A673 (cell line): ENCODE measurements at regions not wholly inside any gene's neighbourhood (a gene's known extent, or its start where the extent isn't known, plus 50 kb on each side); places are given as distances from the start of the nearest gene placed in this dataset.

Source experiments
- BruUV-seq: library from RNA; stranded (reverse); fragments of 400-500 nt; replicated peaks from 2 replicates; lab custom pipeline; 2021; lab: Mats Ljungman, UMichigan
- CTCF ChIA-PET: fragments of 300-600 bp; sonication (Branson Sonifier 250); formaldehyde crosslinking; loops from one replicate; lab custom pipeline; 2022; ENCODE audit warnings: antibody characterized with exemption; lab: Charles Lee
- POLR2A ChIA-PET: fragments of 300-600 bp; sonication (Branson Sonifier 250); formaldehyde crosslinking; loops from one replicate; lab custom pipeline; 2022; ENCODE audit warnings: antibody characterized with exemption; ENCODE audit not compliant: low non-redundant PET; lab: Charles Lee
- DNase-seq: peaks from one replicate; pipeline ENCODE4 v3.0.0-alpha.2; 2015; ENCODE audit warnings: low spot score
- H3K27ac ChIP-seq: fragments of 200-600 bp; sonication (generic); 2 replicates; pipeline ENCODE4 v1.5.1; 2016; ENCODE audit warnings: mixed run types, low read depth, mild to moderate bottlenecking, mixed read lengths, antibody characterized with exemption, low read length; ENCODE audit not compliant: poor library complexity, severe bottlenecking
- H3K27me3 ChIP-seq: fragments of 200-600 bp; sonication (generic); replicated peaks from 2 replicates; pipeline ENCODE4 v1.6.1; 2017; ENCODE audit warnings: mixed run types, low read depth, mild to moderate bottlenecking, mixed read lengths, antibody characterized with exemption, low read length; ENCODE audit not compliant: insufficient read depth, poor library complexity
- H3K36me3 ChIP-seq: fragments of 200-600 bp; sonication (generic); 2 replicates; pipeline ENCODE4 v1.6.1; 2016; ENCODE audit warnings: mixed run types, mild to moderate bottlenecking, mixed read lengths, antibody characterized with exemption, low read length; ENCODE audit not compliant: insufficient read depth, poor library complexity, severe bottlenecking
- H3K4me1 ChIP-seq: fragments of 200-600 bp; sonication (generic); 2 replicates; pipeline ENCODE4 v1.6.1; 2017; ENCODE audit warnings: mixed run types, mild to moderate bottlenecking, mixed read lengths, antibody characterized with exemption, low read length; ENCODE audit not compliant: insufficient read depth, poor library complexity, severe bottlenecking
- H3K4me3 ChIP-seq: fragments of 200-600 bp; sonication (generic); 2 replicates; pipeline ENCODE4 v1.5.1; 2016; ENCODE audit warnings: low read depth, mixed run types, mild to moderate bottlenecking, mixed read lengths, low read length; ENCODE audit not compliant: poor library complexity, severe bottlenecking
- H3K9me3 ChIP-seq: fragments of 200-600 bp; sonication (generic); 2 replicates; pipeline ENCODE4 v1.6.1; 2016; ENCODE audit warnings: mixed run types, low read depth, mild to moderate bottlenecking, mixed read lengths, antibody characterized with exemption, low read length; ENCODE audit not compliant: poor library complexity, severe bottlenecking
- EZH2 ChIP-seq: fragments of 200-600 bp; sonication (generic); IDR thresholded peaks from 2 replicates; pipeline ENCODE4 v1.6.1; 2017; ENCODE audit warnings: borderline replicate concordance, low read depth, mild to moderate bottlenecking, mixed read lengths, antibody characterized with exemption, low read length; ENCODE audit not compliant: poor library complexity, severe bottlenecking
- intact Hi-C: fragments of 100-400 bp; cut with micrococcal nuclease; formaldehyde crosslinking; loops from one replicate; pipeline ENCODE4 v1.10.0; 2022; ENCODE audit not compliant: unreplicated experiment
- TF ChIP-seq, protein P1 (sequence below): fragments of 300-800, 200-600 bp; sonication (generic); conservative IDR thresholded peaks from 2 replicates; pipeline ENCODE4 v1.5.1; 2017; ENCODE audit warnings: low read depth, mild to moderate bottlenecking, antibody characterized with exemption, low read length, moderate library complexity, mixed read lengths

DNA sequence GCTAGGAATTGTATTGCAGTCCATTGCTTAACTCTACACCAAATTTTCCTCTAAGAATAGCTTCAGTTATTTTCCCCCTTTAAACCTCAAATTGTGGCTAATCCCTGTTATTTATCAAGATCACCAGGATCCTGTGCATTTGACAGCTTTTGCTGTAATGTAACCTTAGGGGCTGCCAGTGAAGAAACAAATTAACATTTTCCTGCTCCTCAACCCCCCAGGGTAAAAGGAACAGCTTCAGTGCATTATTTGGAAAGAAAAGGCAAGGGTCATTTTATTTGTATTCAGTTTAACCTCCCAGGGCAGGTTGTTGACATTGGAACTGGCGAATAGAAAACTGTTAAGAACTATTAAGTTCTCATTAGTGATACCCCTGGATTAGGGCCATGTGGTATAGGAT is 57.0 kb downstream of the PCDH20 start:
- Histone ChIP-seq H3K27me3 (no peaks in the 10 kb centered on the region), H3K9me3 (no peaks in the 10 kb centered on the region), H3K27ac (no peak overlapping the region), H3K4me3 (no peak overlapping the region), H3K36me3 (no peaks in the 10 kb centered on the region), H3K4me1 (no peaks in the 10 kb centered on the region)
- BruUV-seq, result no TSS peak
- TF ChIP-seq, protein P1, sequence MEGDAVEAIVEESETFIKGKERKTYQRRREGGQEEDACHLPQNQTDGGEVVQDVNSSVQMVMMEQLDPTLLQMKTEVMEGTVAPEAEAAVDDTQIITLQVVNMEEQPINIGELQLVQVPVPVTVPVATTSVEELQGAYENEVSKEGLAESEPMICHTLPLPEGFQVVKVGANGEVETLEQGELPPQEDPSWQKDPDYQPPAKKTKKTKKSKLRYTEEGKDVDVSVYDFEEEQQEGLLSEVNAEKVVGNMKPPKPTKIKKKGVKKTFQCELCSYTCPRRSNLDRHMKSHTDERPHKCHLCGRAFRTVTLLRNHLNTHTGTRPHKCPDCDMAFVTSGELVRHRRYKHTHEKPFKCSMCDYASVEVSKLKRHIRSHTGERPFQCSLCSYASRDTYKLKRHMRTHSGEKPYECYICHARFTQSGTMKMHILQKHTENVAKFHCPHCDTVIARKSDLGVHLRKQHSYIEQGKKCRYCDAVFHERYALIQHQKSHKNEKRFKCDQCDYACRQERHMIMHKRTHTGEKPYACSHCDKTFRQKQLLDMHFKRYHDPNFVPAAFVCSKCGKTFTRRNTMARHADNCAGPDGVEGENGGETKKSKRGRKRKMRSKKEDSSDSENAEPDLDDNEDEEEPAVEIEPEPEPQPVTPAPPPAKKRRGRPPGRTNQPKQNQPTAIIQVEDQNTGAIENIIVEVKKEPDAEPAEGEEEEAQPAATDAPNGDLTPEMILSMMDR, result no peak
- no peak for TF ChIP-seq EZH2
- DNase-seq, result no peak
- CTCF ChIA-PET, result interaction anchor here (0.6 kb wide), 1 partner anchor 203 kb away, joined by 3 read pairs; no protein-coding TSS in a partner anchor
- POLR2A ChIA-PET, result no interaction called here
- intact Hi-C loops, result no loop called here

DNA sequence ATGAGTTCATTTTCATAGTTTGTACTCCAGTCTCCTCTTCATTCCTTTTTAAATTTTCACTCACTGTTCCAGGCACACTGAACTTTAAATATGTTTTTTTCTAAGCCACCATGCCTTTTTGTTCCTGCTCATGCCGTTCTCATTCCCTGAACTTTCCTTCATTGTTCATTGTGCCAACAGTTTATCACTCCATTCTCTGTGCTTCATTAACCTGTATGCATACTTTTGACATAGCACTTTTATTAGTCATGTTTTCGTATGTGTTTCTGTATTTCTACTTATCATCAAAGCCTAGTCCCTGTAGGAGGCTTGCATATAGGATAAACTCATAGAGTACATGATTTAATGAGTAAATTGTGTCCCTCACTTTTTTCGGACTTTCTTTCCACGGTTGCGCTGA is 65.3 kb downstream of the PCDH20 start:
- ChIA-PET CTCF (no interaction called here), POLR2A (no interaction called here)
- intact Hi-C loops, result no loop called here
- H3K4me1 ChIP-seq, result no peaks in the 10 kb centered on the region
- no peak for DNase-seq
- H3K9me3 ChIP-seq, result no peaks in the 10 kb centered on the region
- TF ChIP-seq EZH2, result no peak
- TF ChIP-seq, protein P1, result no peak
- H3K36me3 ChIP-seq, result no peaks in the 10 kb centered on the region
- no peak overlapping the region for H3K27ac ChIP-seq
- H3K27me3 ChIP-seq, result no peaks in the 10 kb centered on the region
- no peak overlapping the region for H3K4me3 ChIP-seq
- BruUV-seq, result no TSS peak

DNA sequence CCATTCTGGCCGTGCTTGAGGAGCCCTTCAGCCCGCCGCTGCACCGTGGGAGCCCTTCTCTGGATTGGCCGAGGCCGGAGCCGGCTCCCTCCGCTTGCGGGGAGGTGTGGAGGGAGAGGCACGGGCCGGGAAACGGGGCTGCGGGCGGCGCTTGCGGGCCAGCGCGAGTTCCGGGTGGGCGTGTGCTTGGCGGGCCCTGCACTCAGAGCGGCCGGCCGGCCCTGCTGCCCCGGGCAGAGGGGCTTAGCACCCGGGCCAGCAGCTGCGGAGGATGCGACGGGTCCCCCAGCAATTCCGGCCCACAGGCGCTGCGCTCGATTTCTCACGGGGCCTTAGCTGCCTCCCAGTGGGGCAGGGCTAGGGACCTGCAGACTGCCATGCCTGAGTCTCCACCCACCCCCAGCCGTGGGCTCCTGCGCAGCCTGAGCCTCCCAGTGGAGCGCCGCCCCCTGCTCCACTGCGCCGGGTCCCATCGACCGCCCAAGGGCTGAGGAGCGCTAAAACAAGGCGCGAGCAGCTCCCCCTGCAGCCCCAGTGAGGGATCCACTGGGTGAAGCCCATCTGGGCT is 76.5 kb downstream of the PCDH20 start:
- no peaks in the 10 kb centered on the region for H3K9me3 ChIP-seq
- ChIA-PET CTCF (no interaction called here), POLR2A (no interaction called here)
- DNase-seq, result no peak
- H3K4me1 ChIP-seq, result no peaks in the 10 kb centered on the region
- H3K36me3 ChIP-seq, result no peaks in the 10 kb centered on the region
- no peak overlapping the region for H3K27ac ChIP-seq
- no peaks in the 10 kb centered on the region for H3K27me3 ChIP-seq
- intact Hi-C loops, result no loop called here
- TF ChIP-seq EZH2, result no peak
- TF ChIP-seq, protein P1, result no peak
- no peak overlapping the region for H3K4me3 ChIP-seq
- no TSS peak for BruUV-seq
